ENCODE measurements at regions not wholly inside any gene's neighbourhood (a gene's known extent, or its start where the extent isn't known, plus 50 kb on each side); places are given as distances from the start of the nearest gene placed in this dataset.

DNA sequence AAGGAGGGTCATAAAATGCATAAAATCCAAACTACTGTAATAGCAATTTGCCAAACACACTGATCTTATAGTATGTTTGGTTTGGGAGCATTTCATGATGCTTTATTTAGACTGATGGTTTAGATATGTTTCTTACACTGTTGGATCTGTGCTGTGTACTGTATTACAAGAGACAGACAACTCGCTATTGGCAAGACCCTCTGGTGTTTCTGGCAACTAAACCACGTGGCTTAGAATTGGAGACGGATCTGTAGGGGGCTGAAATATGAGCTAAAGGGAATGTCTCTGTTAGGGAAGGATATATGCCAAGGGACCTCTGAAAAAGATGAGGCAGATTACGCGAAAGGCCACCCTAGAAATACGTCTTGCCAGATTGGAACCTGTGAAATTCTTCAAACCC, 208.7 kb downstream of the BARX2 start:
- TF ChIP-seq YY1 (IDR thresholded peaks at IDR 0.05; ENCODE audit: low read depth): no peak
- TF ChIP-seq TAF1 (IDR thresholded peaks at IDR 0.05; ENCODE audit: low read depth): no peak
- TF ChIP-seq CEBPB (IDR thresholded peaks at IDR 0.05): no peak
- TF ChIP-seq CREB1 (IDR thresholded peaks at IDR 0.05; ENCODE audit: low read depth): no peak
- TF ChIP-seq EP300 (IDR thresholded peaks at IDR 0.05; ENCODE audit: borderline replicate concordance): no peak

All from Ishikawa (cell line).